ENCODE measurements at regions not wholly inside any gene's neighbourhood (a gene's known extent, or its start where the extent isn't known, plus 50 kb on each side); places are given as distances from the start of the nearest gene placed in this dataset.

GRCh38 chr7:153537271-153537670 is 514.9 kb upstream of the DPP6 start:
- DNase-seq: no peak
- intact Hi-C loops (cut with DNase I): no loop called here
- no peak for TF ChIP-seq CTCF (IDR thresholded peaks at IDR 0.05)
- no peak overlapping the region for H3K4me3 ChIP-seq
- WGBS, 2 donors: 51 to 61% methylated on average over 8 of the region's 8 CpGs
- H3K9me3 ChIP-seq: peaks cover 0 to 9% (median 0%) of the 10 kb centered on the region in 11 donors
- no peaks in the 10 kb centered on the region for H3K4me1 ChIP-seq
- no peaks in the 10 kb centered on the region for H3K36me3 ChIP-seq
- no peaks in the 10 kb centered on the region for H3K27me3 ChIP-seq
- ATAC-seq: no peak
- no peak overlapping the region for H3K27ac ChIP-seq

- H3K27ac ChIP-seq: no peak overlapping the region
- 76 to 84% methylated on average over 2 of the region's 2 CpGs for WGBS, 2 donors
- H3K4me3 ChIP-seq: no peak overlapping the region
Measured at GRCh38 chr7:153541903-153542302, 510.3 kb upstream of the DPP6 start.

GRCh38 chr7:153543232-153543631 is 509.0 kb upstream of the DPP6 start:
- intact Hi-C loops (cut with DNase I): no loop called here
- Histone ChIP-seq H3K9me3 (peaks cover 0 to 5% (median 0%) of the 10 kb centered on the region in 11 donors), H3K27me3 (no peaks in the 10 kb centered on the region), H3K27ac (no peak overlapping the region), H3K4me1 (no peaks in the 10 kb centered on the region), H3K36me3 (no peaks in the 10 kb centered on the region), H3K4me3 (no peak overlapping the region)
- no peak for ATAC-seq
- no peak for DNase-seq
- 82 to 86% methylated on average over 5 of the region's 5 CpGs for WGBS, 2 donors
- no peak for TF ChIP-seq CTCF (IDR thresholded peaks at IDR 0.05)

More at GRCh38 chr7:153541903-153542302, 510.3 kb upstream of the DPP6 start:
- H3K27me3 ChIP-seq: no peaks in the 10 kb centered on the region
- TF ChIP-seq CTCF (IDR thresholded peaks at IDR 0.05): no peak
- intact Hi-C loops (cut with DNase I): no loop called here
- DNase-seq (no peak), ATAC-seq (no peak)
- no peaks in the 10 kb centered on the region for H3K4me1 ChIP-seq
- peaks cover 0 to 5% (median 0%) of the 10 kb centered on the region in 11 donors for H3K9me3 ChIP-seq
- H3K36me3 ChIP-seq: no peaks in the 10 kb centered on the region

- intact Hi-C loops (cut with DNase I): no loop called here
- Histone ChIP-seq H3K9me3 (no peaks in the 10 kb centered on the region), H3K27ac (no peak overlapping the region), H3K27me3 (no peaks in the 10 kb centered on the region), H3K4me1 (no peaks in the 10 kb centered on the region), H3K4me3 (no peak overlapping the region), H3K36me3 (no peaks in the 10 kb centered on the region)
- ATAC-seq (no peak), DNase-seq (no peak)
- no peak for TF ChIP-seq CTCF (IDR thresholded peaks at IDR 0.05)
- 37 to 46% methylated on average over 1 of the region's 1 CpG for WGBS, 2 donors
Measured at GRCh38 chr7:153550173-153550572, 502.0 kb upstream of the DPP6 start.

Data from heart right ventricle (tissue), 16 donors.